ENCODE measurements at regions not wholly inside any gene's neighbourhood (a gene's known extent, or its start where the extent isn't known, plus 50 kb on each side); places are given as distances from the start of the nearest gene placed in this dataset.

GRCh38 chr9:113690055-113690740 lies 185.9 kb upstream of the ZNF618 start:
- ATAC-seq: no peak

DNA sequence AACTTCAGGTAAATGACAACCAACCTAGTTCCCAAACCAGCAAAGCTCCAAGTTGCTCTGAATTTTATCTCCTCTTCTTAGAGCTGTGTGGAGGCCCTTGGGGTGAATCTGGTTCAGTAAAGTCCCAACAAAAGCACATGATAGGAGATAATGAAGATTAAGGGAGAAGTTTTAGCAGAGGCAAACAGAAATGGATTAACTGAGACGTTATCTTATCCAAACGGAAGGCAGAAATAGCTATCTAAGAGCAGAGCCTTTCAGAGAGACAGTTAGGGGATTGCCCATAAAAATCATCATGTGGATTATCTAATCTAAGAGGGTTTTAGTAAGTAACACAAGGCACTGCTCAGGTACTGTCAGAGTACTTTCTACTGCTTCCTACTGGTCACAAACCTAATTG lies 183.9 kb upstream of the ZNF618 start:
- ATAC-seq (no peak), DNase-seq (ENCODE audit: missing footprints) (no peak)
- intact Hi-C loops (cut with DNase I): no loop called here

More at GRCh38 chr9:113690055-113690740, 185.9 kb upstream of the ZNF618 start:
- no peak for DNase-seq (ENCODE audit: missing footprints)
- intact Hi-C loops (cut with DNase I): no loop called here

DNA sequence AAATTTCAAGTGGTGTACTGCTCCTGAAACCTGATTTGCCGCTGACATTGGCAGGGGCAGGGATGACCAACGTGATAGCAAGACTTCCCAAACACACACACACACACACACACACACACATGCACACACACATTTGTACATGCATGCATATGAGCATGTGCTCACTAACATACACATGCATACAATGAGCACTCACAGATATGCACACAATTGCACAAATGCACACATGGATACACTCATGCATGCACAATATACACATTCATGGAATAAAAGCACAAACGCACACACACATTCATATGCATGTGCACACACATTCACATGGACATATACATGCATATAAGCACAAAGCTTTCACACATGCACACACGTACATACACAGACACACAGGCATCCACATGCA lies 181.2 kb upstream of the ZNF618 start:
- intact Hi-C loops (cut with DNase I): no loop called here
- ATAC-seq: no peak

DNA sequence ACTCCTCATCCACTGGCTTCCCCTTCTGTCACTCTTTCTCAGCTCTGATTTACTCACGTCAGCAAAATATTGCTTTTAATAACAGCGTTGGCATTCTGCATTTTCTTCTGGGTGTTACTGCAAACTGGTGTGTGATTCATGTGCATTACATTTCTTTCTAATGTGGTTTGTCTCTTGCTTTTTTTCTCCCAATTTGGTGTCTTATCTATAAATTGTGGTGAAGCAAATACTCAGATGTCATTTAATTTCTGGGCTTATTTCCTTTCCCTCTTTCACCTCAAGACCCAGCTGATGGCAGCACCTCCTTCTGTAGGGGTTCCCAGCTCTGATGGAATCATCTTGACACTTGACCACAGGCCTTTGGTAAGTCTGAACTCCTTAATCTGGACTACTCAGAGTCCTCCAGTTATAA lies 180.7 kb upstream of the ZNF618 start:
- intact Hi-C loops (cut with DNase I): no loop called here
- ATAC-seq (no peak), DNase-seq (ENCODE audit: missing footprints) (no peak)

More for the DNA sequence above, 181.2 kb upstream of the ZNF618 start:
- no peak for DNase-seq (ENCODE audit: missing footprints)

- intact Hi-C loops (cut with DNase I): no loop called here
- ATAC-seq: no peak
- DNase-seq (ENCODE audit: missing footprints): no peak
These were observed 180.2 kb upstream of the ZNF618 start for GRCh38 chr9:113695901-113696300.

- intact Hi-C loops (cut with DNase I): no loop called here
- ATAC-seq: no peak
- no peak for DNase-seq (ENCODE audit: missing footprints)
These were observed 174.0 kb upstream of the ZNF618 start for GRCh38 chr9:113701774-113702755.

DNA sequence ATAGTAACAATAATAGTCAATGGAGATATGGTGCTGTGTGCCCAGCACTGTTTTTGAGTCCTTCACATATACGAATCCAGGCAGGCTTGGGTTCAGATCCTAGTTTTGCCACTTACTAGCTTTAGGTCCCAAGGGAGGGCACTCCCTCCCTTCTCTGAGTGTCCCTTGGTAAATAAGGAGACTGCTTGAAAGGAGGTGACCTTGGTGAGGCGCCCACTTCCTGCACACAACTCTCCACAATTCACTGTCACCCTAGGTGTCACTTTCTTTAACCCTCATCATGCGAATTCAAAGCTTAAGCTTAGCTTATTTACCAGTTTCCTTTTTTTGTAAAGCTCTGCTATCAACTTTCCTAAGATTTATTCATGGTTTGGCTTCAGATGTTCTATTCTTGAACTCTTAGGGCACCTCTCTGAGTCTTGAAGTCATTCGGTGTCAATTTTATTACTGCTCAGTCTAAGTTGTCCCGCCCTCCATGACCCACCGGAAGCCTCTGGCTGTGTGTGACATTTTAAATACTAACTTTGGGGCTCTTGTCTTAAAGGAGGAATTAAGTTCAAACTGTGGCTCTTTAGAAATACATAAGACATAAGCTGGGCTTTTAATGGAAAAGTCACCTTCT lies 170.7 kb upstream of the ZNF618 start:
- intact Hi-C loops (cut with DNase I): no loop called here
- ATAC-seq: no peak
- DNase-seq (ENCODE audit: missing footprints): no peak

DNA sequence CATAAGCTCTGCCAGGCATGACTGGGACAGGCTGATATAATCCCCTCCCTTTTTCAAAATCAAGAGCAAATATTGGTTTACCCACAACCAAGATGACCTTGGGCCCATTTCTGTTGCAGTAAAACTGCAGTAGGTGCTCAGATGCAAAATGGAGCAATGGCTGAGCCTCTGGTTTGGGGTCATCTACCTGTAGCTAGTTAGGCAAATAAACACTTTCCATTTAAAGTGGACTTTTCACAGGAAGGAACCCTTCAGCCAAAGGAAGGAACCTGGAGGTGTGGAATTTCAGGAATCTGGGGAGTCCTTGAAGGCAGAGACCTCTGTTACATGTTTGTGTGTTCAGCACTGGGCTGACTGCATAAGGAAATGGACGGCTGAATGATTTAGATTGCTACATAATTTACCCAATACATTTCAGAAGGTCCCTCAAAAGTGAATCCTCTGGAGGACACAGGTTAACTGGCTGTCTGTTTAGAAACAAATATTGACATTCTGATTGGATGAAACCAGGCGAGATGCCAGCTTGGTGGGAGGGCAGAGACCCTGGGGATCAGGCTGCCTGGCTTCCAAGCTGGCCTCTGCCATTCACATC lies 170.1 kb upstream of the ZNF618 start:
- no peak for DNase-seq (ENCODE audit: missing footprints)
- intact Hi-C loops (cut with DNase I): no loop called here
- no peak for ATAC-seq

DNA sequence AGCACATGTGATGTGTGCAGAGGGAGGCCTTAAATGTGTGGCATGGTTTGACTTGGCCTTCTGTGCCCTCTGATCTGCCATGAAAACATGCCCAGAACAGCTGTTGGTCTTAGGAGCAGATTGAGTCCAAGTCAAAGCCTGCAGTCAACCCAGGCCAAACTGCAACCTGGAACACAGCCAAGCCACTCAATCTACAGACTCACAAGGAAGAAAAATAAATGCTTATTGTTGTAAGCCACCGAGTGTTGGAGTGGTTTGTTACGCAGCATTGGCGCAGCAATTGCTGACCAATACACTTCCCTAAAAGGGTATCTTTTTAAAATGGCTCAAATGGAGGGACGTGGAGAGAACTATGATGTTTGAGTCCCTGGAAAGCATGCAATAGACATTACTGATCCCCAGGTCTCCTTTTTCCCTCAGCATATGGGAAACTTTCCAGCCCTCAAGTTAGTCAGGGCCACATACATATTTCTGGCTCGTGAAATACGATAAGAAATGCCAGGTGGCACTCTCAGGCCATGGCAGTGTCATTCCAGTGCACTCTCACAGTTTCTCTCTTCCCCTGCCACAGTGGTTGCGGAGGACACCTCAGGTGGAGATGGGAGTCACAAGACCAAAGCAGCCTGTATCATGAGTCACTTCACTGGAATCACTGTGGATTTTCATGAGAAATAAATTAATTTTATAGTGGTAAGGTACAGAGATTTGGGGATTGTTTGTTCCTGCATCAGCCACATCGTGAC lies 168.0 kb upstream of the ZNF618 start:
- ATAC-seq (no peak), DNase-seq (ENCODE audit: missing footprints) (no peak)
- intact Hi-C loops (cut with DNase I): no loop called here

DNA sequence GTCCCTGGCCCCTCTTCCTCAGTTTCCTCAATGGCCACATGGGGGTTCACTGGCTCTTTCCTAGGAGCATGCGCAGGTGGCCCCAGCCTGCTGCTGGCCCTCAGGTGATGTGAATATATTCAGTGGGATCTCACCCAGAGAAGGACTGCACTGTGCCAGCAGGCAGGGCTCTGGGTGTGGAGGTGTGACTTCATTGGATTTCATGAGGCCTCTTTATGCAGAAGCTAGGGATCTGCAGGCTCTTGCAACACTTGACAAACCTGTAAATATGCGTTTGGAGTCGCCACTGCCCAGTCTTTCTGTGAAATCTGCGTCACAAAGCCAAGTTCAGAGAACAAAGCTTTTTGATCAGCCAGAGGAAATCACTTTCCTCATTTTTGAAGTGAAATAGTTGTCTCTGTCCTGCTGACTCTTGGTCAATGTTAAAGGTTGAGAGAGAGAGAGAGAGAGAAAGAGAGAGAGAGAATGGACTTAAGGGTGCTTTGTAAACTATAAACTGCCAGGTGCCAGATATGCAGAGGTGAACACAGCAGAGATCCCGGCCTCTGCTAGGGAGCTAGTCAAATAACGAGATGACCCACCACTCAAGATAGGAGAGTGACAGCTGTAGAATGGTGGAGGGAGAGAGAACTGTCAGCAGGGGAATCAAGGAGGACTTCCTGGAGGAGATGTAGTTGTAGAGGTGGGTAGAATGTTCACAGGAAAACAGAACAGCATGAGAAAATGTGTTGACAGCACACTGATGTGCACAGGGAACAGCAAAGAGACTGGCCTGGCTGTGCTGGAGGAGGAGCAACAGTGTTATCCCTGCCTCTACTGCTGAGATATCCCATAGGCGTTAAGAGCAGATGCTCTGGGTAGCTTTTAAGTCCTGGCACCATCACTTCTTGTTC lies 167.0 kb upstream of the ZNF618 start:
- no peak for ATAC-seq
- no peak for DNase-seq (ENCODE audit: missing footprints)
- intact Hi-C loops (cut with DNase I): no loop called here

GRCh38 chr9:113709721-113710120 lies 166.4 kb upstream of the ZNF618 start:
- DNase-seq (ENCODE audit: missing footprints) (no peak), ATAC-seq (no peak)
- intact Hi-C loops (cut with DNase I): no loop called here

- DNase-seq (ENCODE audit: missing footprints) (no peak), ATAC-seq (no peak)
- intact Hi-C loops (cut with DNase I): no loop called here
These were observed 164.9 kb upstream of the ZNF618 start for GRCh38 chr9:113711251-113711650.

- ATAC-seq: no peak
- intact Hi-C loops (cut with DNase I): no loop called here
- DNase-seq (ENCODE audit: missing footprints): no peak
These were observed 164.1 kb upstream of the ZNF618 start for GRCh38 chr9:113712053-113712452.

GRCh38 chr9:113715086-113715485 lies 161.0 kb upstream of the ZNF618 start:
- ATAC-seq: no peak
- no peak for DNase-seq (ENCODE audit: missing footprints)
- intact Hi-C loops (cut with DNase I): no loop called here

DNA sequence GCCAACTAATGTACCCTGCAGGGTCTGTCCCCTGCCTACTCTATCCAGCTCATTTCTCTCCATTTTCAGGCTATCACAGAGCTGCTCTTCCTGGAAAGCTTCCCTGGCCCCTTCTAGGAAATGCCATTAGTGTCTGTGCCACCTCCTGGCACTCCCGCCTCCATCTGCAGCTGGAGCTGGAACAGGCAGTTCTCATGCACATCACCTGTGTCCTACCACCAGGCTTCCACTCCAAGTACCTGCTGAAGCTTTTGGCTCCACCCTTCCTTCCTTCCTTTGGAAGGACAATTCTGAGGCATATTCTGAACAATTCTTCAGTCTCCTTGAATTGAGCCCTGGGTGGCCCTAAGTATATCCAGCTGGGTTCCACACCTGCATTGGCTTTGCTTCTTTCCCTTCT lies 156.2 kb upstream of the ZNF618 start:
- DNase-seq (ENCODE audit: missing footprints) (no peak), ATAC-seq (no peak)
- intact Hi-C loops (cut with DNase I): no loop called here

DNA sequence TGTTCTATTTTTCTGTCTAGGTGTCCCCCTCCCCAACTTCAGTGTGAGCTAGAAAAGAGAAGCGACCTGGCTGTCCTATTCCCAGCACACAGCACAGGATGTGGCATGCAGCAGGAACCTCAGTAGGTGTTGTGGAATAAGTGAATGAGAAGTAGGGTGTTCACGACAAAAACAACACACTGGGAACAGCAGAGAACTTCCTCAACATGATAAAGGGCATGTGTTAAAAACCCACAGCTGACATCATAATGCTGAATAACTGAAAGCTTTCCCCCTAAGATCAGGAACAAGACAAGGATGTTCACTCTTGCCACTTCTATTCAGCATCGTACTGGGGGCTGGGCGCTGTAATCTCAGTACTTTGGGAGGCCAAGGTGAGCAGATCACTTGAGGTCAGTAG lies 155.6 kb upstream of the ZNF618 start:
- ATAC-seq: no peak
- intact Hi-C loops (cut with DNase I): no loop called here

DNA sequence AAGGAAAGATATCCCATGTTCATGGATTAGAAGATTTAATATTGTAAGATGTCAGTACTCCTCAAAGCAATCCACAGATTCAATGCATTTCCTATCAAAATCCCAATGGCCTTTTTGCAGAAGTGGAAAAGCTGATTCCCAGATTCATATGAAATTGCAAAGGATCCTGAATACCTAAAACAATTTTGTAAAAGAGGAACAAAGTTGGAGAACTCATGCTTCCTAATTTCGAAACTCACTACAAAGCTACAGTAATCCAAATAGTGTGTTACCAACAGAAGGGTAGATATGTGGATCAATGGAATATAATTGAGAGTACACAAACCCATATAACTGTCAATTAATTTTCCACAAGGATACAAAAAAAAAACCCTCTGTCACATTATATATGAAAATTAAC lies 154.3 kb upstream of the ZNF618 start:
- intact Hi-C loops (cut with DNase I): no loop called here
- ATAC-seq (no peak), DNase-seq (ENCODE audit: missing footprints) (no peak)

More for the DNA sequence above, 155.6 kb upstream of the ZNF618 start:
- DNase-seq (ENCODE audit: missing footprints): no peak

DNA sequence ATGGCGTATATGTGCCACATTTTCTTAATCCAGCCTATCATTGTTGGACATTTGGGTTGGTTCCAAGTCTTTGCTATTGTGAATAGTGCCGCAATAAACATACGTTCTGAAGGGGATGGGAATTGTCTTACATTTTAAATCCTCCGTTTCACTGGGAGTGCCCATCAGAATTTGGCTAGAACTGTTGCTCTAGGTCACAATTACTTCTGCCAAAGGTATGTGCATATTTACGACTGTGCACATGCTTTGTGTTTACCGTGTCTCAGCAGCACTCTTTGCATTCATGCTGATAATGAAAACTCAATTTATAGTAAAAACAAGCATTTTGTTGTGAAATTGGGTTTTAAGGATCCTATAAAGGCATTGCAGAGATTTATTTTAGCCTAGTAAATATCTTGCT lies 151.9 kb upstream of the ZNF618 start:
- DNase-seq (ENCODE audit: missing footprints) (no peak), ATAC-seq (no peak)
- intact Hi-C loops (cut with DNase I): no loop called here

Data from Right ventricle myocardium inferior (tissue), 1 donor.